ENCODE measurements at regions not wholly inside any gene's neighbourhood (a gene's known extent, or its start where the extent isn't known, plus 50 kb on each side); places are given as distances from the start of the nearest gene placed in this dataset.

DNA sequence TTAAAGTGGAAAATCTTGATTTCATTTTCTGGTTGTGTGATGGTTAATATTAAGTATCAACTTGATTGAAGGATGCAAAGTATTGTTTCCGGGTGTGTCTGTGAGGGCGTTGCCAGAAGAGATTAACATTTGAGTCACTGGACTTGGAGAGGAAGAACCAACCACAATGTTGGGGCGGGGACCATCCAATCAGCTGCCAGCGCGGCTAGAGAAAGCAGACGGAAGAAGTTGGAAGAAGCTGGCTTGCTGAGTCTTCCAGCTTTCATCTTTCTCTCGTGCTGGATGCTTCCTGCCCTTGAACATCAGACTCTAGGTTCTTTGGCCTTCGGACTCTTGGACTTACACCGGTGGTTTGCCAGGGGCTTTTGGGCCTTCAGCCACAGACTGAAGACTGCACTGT, 832.6 kb upstream of the TMPRSS15 start:
- Histone ChIP-seq H3K4me3 (no peak overlapping the region), H3K36me3 (no peaks in the 10 kb centered on the region), H3K27ac (no peak overlapping the region), H3K9me3 (no peaks in the 10 kb centered on the region), H3K27me3 (no peaks in the 10 kb centered on the region), H3K4me1 (no peaks in the 10 kb centered on the region)
- intact Hi-C loops (cut with DNase I; ENCODE audit: low total_unique reads) = no loop called here
- TF ChIP-seq POLR2AphosphoS5 (IDR thresholded peaks at IDR 0.05) (no peak), POLR2A (IDR thresholded peaks at IDR 0.05) (no peak), EP300 (IDR thresholded peaks at IDR 0.05; ENCODE audit: low read depth) (no peak)
- TF ChIP-seq, protein P1, sequence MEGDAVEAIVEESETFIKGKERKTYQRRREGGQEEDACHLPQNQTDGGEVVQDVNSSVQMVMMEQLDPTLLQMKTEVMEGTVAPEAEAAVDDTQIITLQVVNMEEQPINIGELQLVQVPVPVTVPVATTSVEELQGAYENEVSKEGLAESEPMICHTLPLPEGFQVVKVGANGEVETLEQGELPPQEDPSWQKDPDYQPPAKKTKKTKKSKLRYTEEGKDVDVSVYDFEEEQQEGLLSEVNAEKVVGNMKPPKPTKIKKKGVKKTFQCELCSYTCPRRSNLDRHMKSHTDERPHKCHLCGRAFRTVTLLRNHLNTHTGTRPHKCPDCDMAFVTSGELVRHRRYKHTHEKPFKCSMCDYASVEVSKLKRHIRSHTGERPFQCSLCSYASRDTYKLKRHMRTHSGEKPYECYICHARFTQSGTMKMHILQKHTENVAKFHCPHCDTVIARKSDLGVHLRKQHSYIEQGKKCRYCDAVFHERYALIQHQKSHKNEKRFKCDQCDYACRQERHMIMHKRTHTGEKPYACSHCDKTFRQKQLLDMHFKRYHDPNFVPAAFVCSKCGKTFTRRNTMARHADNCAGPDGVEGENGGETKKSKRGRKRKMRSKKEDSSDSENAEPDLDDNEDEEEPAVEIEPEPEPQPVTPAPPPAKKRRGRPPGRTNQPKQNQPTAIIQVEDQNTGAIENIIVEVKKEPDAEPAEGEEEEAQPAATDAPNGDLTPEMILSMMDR (IDR thresholded peaks at IDR 0.05) = no peak
- no peak for DNase-seq
- in situ Hi-C loops (cut with MboI; ENCODE audit: low pct_ligation_motif_present in 1 of 4, low pct_unique_long_range_greater_than_20kb in 1 of 4, low sequenced_read_pairs in 3 of 4) = no loop called here
- WGBS, 2 donors (ENCODE audit: low coverage in 1 of 2) = 78 to 88% methylated on average over 5 to 9 of the region's 9 CpGs

DNA sequence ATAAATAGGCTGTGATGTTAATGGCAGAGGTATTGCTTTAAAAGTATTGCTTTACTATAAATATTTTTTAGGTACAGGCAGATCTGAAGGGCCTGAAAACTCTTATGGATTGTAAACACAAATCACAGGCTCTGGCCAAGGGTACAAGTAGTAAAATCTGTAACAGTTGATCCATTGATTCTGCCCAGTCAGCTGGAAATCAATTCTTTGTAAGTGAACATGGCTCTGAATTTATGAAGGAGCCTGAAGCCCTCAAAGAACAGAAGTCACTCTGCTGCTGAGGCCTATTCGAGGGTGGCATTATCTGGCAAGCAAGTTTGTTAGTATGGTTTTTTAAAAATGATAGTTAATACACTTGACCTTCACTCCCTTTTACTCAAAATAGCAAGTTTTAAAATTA, 834.0 kb upstream of the TMPRSS15 start:
- WGBS, 2 donors (ENCODE audit: low coverage in 1 of 2) = 52 to 64% methylated on average over 1 of the region's 1 CpG
- intact Hi-C loops (cut with DNase I; ENCODE audit: low total_unique reads) = no loop called here
- TF ChIP-seq POLR2A (IDR thresholded peaks at IDR 0.05) = no peak
- no peak for TF ChIP-seq EP300 (IDR thresholded peaks at IDR 0.05; ENCODE audit: low read depth)
- TF ChIP-seq, protein P1 (IDR thresholded peaks at IDR 0.05) = no peak
- TF ChIP-seq POLR2AphosphoS5 (IDR thresholded peaks at IDR 0.05) = no peak
- H3K4me3 ChIP-seq = no peak overlapping the region
- H3K36me3 ChIP-seq = no peaks in the 10 kb centered on the region
- DNase-seq = no peak
- in situ Hi-C loops (cut with MboI; ENCODE audit: low pct_ligation_motif_present in 1 of 4, low pct_unique_long_range_greater_than_20kb in 1 of 4, low sequenced_read_pairs in 3 of 4) = no loop called here
- H3K4me1 ChIP-seq = no peaks in the 10 kb centered on the region
- H3K27me3 ChIP-seq = no peaks in the 10 kb centered on the region
- H3K27ac ChIP-seq = no peak overlapping the region
- no peaks in the 10 kb centered on the region for H3K9me3 ChIP-seq

DNA sequence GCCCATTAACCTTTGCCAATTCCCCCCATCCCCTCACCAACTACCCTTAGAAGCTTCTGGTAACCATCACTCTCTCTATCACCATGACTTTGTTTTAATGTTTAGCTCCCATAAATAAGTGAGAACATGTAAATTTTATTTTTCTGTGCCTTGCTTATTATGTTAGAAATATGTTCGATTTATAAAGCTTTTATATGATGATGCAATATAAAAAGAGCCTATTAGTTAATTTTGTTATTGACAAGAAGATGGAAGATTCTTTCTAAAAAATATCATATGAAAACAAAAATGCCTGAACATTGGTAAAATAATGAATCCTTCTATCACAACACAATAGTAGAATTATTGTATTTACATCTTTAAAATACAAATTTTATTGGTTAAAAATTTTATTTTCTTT, 836.1 kb upstream of the TMPRSS15 start:
- H3K4me1 ChIP-seq = no peaks in the 10 kb centered on the region
- in situ Hi-C loops (cut with MboI; ENCODE audit: low pct_ligation_motif_present in 1 of 4, low pct_unique_long_range_greater_than_20kb in 1 of 4, low sequenced_read_pairs in 3 of 4) = no loop called here
- intact Hi-C loops (cut with DNase I; ENCODE audit: low total_unique reads) = no loop called here
- H3K4me3 ChIP-seq = no peak overlapping the region
- H3K27ac ChIP-seq = no peak overlapping the region
- H3K36me3 ChIP-seq = no peaks in the 10 kb centered on the region
- DNase-seq = no peak
- TF ChIP-seq EP300 (IDR thresholded peaks at IDR 0.05; ENCODE audit: low read depth) = no peak
- TF ChIP-seq POLR2AphosphoS5 (IDR thresholded peaks at IDR 0.05) = no peak
- TF ChIP-seq, protein P1 (IDR thresholded peaks at IDR 0.05) = no peak
- no peak for TF ChIP-seq POLR2A (IDR thresholded peaks at IDR 0.05)
- H3K9me3 ChIP-seq = no peaks in the 10 kb centered on the region
- WGBS, 2 donors (ENCODE audit: low coverage in 1 of 2) = 59 to 83% methylated on average over 1 of the region's 1 CpG
- H3K27me3 ChIP-seq = no peaks in the 10 kb centered on the region

DNA sequence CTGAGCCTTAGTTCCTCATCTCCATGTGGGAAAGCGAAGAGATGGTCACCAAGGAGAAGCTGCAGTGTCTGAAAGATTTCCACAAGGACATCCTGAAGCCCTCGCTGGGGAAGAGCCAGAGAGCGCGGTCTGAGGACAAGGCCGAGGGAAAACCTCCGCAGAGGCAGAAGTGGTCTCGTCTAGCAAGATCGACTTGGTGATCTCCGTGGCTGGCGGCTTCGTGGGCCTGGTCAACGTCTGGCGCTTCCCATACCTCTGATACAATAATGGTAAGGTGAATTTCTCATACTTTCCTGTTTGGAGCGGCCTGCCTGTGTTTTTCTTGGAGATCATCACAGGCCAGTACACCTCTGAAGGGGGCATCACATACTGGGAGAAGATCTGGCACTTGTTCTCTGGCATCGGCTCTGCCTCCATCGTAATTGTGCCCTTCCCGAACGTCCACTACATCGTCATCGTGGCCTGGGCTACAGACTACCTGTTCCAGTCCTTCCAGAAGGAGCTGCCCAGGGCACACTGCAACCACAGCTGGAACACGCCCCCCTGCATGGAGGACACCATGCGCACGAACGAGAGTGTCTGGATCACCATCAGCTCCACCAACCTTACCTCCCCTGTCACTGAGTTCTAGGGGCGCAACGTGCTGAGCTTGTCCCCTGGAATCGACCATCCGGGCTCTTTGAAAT, 841.1 kb upstream of the TMPRSS15 start:
- Histone ChIP-seq H3K9me3 (no peaks in the 10 kb centered on the region), H3K4me3 (no peak overlapping the region), H3K36me3 (no peaks in the 10 kb centered on the region), H3K4me1 (no peaks in the 10 kb centered on the region), H3K27me3 (no peaks in the 10 kb centered on the region), H3K27ac (no peak overlapping the region)
- 94 to 95% methylated on average over 4 to 28 of the region's 28 CpGs for WGBS, 2 donors (ENCODE audit: low coverage in 1 of 2)
- TF ChIP-seq, protein P1 (IDR thresholded peaks at IDR 0.05) = no peak
- TF ChIP-seq POLR2AphosphoS5 (IDR thresholded peaks at IDR 0.05) = no peak
- no peak for TF ChIP-seq EP300 (IDR thresholded peaks at IDR 0.05; ENCODE audit: low read depth)
- TF ChIP-seq POLR2A (IDR thresholded peaks at IDR 0.05) = no peak
- DNase-seq = no peak
- intact Hi-C loops (cut with DNase I; ENCODE audit: low total_unique reads) (no loop called here), in situ Hi-C loops (cut with MboI; ENCODE audit: low pct_ligation_motif_present in 1 of 4, low pct_unique_long_range_greater_than_20kb in 1 of 4, low sequenced_read_pairs in 3 of 4) (no loop called here)
